Testis (tissue), 2 donors: ENCODE measurements at regions not wholly inside any gene's neighbourhood (a gene's known extent, or its start where the extent isn't known, plus 50 kb on each side); places are given as distances from the start of the nearest gene placed in this dataset.

Source experiments
- POLR2A ChIP-seq: fragments of 450-650 bp; IDR thresholded peaks from one replicate; pipeline ENCODE4 v1.6.1; 2017; ENCODE audit warnings: antibody characterized with exemption, mild to moderate bottlenecking, moderate library complexity
- TF ChIP-seq, protein P1 (sequence below), 3 experiments: fragments of 450-650 bp in 2 of 3; fragments of 200-600 bp in 1 of 3; sonication (generic) in 1 of 3; IDR thresholded peaks; one replicate each; pipeline ENCODE4 v1.5.1; 2016 to 2019; ENCODE audit warnings: antibody characterized with exemption in 3 of 3, mild to moderate bottlenecking in 2 of 3, moderate library complexity in 1 of 3

DNA sequence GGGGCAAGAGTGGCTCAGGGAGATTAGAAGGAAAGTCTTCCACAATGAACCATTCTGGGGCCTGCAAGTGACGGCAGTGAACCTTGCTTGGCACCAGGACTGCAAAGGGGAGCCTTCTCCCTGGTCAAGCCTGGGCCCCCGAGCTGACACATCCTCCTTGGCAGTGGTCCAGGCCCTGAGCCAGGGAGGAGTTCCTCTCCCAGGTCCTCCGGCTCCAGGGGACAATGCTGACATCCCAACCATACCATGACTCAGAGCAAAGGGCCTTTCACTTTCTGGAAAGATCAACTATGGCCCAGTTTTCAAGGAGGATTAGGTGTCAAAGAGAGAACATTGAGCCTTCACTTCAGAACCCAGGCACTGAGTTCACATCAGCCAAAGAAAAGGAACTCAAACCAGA is 756.5 kb upstream of the TBX3 start:
- TF ChIP-seq, protein P1, sequence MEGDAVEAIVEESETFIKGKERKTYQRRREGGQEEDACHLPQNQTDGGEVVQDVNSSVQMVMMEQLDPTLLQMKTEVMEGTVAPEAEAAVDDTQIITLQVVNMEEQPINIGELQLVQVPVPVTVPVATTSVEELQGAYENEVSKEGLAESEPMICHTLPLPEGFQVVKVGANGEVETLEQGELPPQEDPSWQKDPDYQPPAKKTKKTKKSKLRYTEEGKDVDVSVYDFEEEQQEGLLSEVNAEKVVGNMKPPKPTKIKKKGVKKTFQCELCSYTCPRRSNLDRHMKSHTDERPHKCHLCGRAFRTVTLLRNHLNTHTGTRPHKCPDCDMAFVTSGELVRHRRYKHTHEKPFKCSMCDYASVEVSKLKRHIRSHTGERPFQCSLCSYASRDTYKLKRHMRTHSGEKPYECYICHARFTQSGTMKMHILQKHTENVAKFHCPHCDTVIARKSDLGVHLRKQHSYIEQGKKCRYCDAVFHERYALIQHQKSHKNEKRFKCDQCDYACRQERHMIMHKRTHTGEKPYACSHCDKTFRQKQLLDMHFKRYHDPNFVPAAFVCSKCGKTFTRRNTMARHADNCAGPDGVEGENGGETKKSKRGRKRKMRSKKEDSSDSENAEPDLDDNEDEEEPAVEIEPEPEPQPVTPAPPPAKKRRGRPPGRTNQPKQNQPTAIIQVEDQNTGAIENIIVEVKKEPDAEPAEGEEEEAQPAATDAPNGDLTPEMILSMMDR (IDR thresholded peaks at IDR 0.05): no peak
- no peak for TF ChIP-seq POLR2A
